ENCODE measurements at regions not wholly inside any gene's neighbourhood (a gene's known extent, or its start where the extent isn't known, plus 50 kb on each side); places are given as distances from the start of the nearest gene placed in this dataset.
"Not testable (repeated sequence)": the region's sequence is repeated elsewhere in the genome, so short reads cannot be mapped to it uniquely, and the experiment has no call there.

GRCh38 chr3:166423824-166424513, 586.7 kb upstream of the BCHE start:
- H3K27ac Mint-ChIP-seq, ATAC-seq, H3K36me3 Mint-ChIP-seq, H3K4me1 Mint-ChIP-seq, POLR2A ChIA-PET, DNase-seq, H3K4me3 Mint-ChIP-seq, H3K27me3 Mint-ChIP-seq: not testable (repeated sequence)
- H3K9me3 Mint-ChIP-seq: peaks cover 0 to 40% (median 10%) of the 10 kb centered on the region in 9 donors

DNA sequence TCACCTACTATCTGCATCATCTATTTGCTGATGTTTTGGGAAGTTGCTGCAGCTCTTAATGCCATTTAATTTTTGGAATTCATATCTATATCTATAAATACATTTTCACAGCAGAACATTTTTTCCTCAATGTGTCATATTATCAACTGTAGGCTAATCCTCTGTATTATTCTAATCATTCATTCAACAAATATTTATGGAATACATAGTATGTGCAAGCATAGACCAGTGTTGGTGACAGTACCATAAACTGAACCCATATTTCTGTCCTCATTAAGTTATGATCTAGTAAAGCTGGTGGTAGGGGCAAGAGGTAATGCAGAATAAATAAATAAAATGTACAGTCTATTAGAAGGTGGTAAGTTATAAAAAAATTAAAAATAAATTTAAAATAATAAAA, 585.3 kb upstream of the BCHE start:
- POLR2A ChIA-PET: no interaction called here
- ATAC-seq: no peak
- H3K4me1 Mint-ChIP-seq: no peaks in the 10 kb centered on the region

DNA sequence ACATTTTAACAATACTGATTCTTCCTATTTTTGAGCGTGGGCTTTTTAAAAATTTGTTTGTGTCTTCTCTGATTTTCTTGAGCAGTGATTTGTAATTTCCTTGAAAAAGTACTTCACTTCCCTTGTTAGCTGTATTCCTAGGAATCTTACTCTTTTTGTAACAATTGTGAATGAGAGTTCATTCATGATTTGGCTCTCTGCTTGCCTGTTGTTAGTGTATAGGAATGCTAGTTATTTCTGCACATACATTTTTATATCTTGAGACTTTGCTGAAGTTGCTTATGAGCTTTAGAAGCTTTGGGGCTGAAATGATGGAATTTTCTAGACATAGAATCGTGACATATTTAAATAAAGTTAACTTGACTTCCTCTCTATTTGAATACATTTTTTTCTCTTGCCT, 582.8 kb upstream of the BCHE start:
- H3K36me3 Mint-ChIP-seq: no peaks in the 10 kb centered on the region
- no peaks in the 10 kb centered on the region for H3K27me3 Mint-ChIP-seq
- no peak overlapping the region for H3K4me3 Mint-ChIP-seq
- DNase-seq (no peak), ATAC-seq (no peak)
- no peak overlapping the region for H3K27ac Mint-ChIP-seq
- H3K4me1 Mint-ChIP-seq: no peaks in the 10 kb centered on the region
- POLR2A ChIA-PET: no interaction called here
- H3K9me3 Mint-ChIP-seq: peaks cover 0 to 26% (median 6%) of the 10 kb centered on the region in 9 donors

More for the DNA sequence above, 585.3 kb upstream of the BCHE start:
- no peaks in the 10 kb centered on the region for H3K36me3 Mint-ChIP-seq
- DNase-seq: no peak
- peaks cover 0 to 39% (median 12%) of the 10 kb centered on the region in 9 donors for H3K9me3 Mint-ChIP-seq
- no peaks in the 10 kb centered on the region for H3K27me3 Mint-ChIP-seq
- no peak overlapping the region for H3K27ac Mint-ChIP-seq
- H3K4me3 Mint-ChIP-seq: no peak overlapping the region

DNA sequence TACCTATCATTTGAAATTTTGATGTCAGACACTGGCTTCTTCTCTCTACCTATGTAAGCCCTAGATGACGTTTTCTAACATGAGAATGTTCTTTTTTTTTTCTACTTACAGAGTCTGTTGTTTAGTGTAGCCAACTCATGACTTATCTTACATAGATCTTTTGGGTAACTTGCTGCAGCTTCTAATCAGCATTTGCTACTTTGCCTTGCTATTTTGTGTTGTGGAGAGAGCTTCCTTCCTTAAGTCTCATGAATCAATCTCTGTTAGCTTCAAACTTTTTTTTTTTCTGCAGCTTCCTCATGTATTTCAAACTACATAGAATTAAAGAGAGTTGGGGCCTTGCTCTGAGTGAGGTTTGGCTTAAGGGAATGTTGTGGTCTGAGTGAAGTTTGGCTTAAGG, 568.7 kb upstream of the BCHE start:
- Mint-ChIP-seq H3K27me3 (no peaks in the 10 kb centered on the region), H3K27ac (no peak overlapping the region), H3K9me3 (peaks cover 0 to 14% (median 3%) of the 10 kb centered on the region in 9 donors), H3K4me1 (no peaks in the 10 kb centered on the region), H3K36me3 (no peaks in the 10 kb centered on the region), H3K4me3 (no peak overlapping the region)
- DNase-seq: no peak
- ATAC-seq: no peak
- POLR2A ChIA-PET: no interaction called here

DNA sequence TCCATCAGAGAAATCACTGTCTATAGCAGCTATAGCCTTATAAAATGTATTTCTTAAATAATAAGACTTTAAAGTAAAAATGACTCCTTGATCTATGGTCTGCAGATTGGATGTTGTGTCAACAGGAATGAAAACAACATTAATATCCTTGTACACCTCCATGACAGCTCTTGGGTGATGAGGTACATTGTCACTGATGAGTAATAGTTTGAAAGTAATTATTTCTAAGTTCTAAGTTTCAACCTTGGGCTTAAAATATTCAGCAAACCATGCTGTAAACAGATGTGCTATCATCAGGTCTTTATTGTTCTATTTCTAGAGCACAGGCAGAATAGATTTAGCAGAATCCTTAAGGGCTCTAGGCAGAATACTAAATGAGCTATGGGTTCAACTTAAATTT, 568.2 kb upstream of the BCHE start:
- H3K27me3 Mint-ChIP-seq: no peaks in the 10 kb centered on the region
- ATAC-seq (no peak), DNase-seq (no peak)
- H3K27ac Mint-ChIP-seq: no peak overlapping the region
- no peaks in the 10 kb centered on the region for H3K36me3 Mint-ChIP-seq
- no peak overlapping the region for H3K4me3 Mint-ChIP-seq
- POLR2A ChIA-PET: no interaction called here
- H3K4me1 Mint-ChIP-seq: no peaks in the 10 kb centered on the region
- peaks cover 0 to 14% (median 3%) of the 10 kb centered on the region in 9 donors for H3K9me3 Mint-ChIP-seq

DNA sequence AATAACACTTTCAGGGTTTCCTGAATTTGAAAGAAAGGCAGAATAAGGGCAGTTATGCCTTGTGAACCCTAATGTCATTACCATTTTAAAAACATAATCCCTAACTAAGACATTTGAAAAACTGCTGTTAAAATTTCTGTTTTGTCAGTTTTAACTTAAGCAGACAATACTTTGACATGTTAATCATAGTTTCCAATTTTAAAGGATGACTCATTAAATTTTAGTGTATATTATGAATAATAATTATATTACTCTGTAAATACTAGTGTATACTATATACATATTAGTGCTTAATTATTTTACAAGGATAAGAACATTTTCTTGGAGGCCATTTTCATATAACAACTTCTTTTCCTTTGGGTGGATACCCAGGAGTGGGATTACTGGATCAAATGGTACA, 553.1 kb upstream of the BCHE start:
- H3K4me1 Mint-ChIP-seq: no peaks in the 10 kb centered on the region
- no peak overlapping the region for H3K4me3 Mint-ChIP-seq
- H3K9me3 Mint-ChIP-seq: peaks cover 0 to 31% (median 9%) of the 10 kb centered on the region in 9 donors
- DNase-seq (no peak), ATAC-seq (no peak)
- H3K36me3 Mint-ChIP-seq: no peaks in the 10 kb centered on the region
- POLR2A ChIA-PET: no interaction called here
- H3K27ac Mint-ChIP-seq: no peak overlapping the region
- no peaks in the 10 kb centered on the region for H3K27me3 Mint-ChIP-seq

DNA sequence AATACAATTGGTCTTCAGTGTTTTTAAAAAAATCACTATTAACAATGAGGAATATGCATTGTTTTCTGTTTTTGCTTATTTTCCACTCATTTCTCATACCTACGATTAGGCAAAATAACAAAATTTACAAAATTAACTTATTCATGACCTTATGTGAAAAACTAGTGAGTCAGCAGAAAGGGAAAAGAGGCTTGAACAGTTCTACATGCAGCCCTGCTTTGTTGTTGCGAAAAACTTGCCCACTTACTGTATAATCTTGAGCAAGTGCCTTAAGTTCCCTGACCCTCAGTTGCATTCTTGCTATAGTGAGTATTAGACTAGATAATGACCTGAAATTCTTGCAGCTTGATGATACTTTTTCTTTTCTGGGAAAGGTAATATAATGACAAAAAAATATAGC, 551.1 kb upstream of the BCHE start:
- Mint-ChIP-seq H3K27me3 (no peaks in the 10 kb centered on the region), H3K27ac (no peak overlapping the region), H3K9me3 (peaks cover 0 to 17% (median 4%) of the 10 kb centered on the region in 9 donors), H3K4me3 (no peak overlapping the region), H3K4me1 (no peaks in the 10 kb centered on the region), H3K36me3 (no peaks in the 10 kb centered on the region)
- POLR2A ChIA-PET: no interaction called here
- DNase-seq: no peak
- no peak for ATAC-seq

- H3K4me3 Mint-ChIP-seq: no peak overlapping the region
- H3K9me3 Mint-ChIP-seq: peaks cover 2 to 32% (median 14%) of the 10 kb centered on the region in 9 donors
- H3K36me3 Mint-ChIP-seq: no peaks in the 10 kb centered on the region
- no peak overlapping the region for H3K27ac Mint-ChIP-seq
- POLR2A ChIA-PET: no interaction called here
- no peaks in the 10 kb centered on the region for H3K4me1 Mint-ChIP-seq
- ATAC-seq (no peak), DNase-seq (no peak)
- H3K27me3 Mint-ChIP-seq: no peaks in the 10 kb centered on the region
Measured at GRCh38 chr3:166372571-166373106, 535.4 kb upstream of the BCHE start.

DNA sequence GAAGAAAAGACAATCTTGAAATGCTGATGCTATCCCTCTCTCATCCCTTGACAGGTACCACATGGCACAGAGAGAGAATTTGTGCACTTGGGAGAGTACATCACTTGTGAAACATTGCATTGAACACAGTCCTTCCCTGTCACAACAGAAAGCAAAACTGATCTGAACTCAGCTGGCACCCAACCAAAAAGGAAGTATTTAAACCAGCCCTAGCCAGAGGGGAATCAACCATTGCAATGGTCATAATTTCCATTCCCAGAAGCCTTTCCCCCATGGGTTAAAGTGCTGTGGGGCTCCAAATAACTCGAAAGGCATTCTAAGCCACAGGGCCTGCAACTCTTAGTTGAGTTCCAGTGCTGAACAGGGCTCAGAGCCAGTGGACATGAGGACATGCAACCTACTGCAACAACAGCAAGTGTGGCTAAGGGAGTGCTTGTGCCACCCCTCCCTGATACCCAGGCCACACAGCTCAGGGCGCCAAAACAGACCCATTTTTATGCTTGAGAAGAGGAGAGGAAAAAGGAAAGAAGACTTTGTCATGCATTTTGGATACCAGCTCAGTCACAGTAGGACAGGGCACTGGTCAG, 530.8 kb upstream of the BCHE start:
- Mint-ChIP-seq H3K27me3 (no peaks in the 10 kb centered on the region), H3K4me1 (no peaks in the 10 kb centered on the region), H3K4me3 (no peak overlapping the region), H3K36me3 (no peaks in the 10 kb centered on the region), H3K27ac (no peak overlapping the region), H3K9me3 (peaks cover 2 to 19% (median 12%) of the 10 kb centered on the region in 9 donors)
- DNase-seq: no peak
- no peak for ATAC-seq
- POLR2A ChIA-PET: no interaction called here

DNA sequence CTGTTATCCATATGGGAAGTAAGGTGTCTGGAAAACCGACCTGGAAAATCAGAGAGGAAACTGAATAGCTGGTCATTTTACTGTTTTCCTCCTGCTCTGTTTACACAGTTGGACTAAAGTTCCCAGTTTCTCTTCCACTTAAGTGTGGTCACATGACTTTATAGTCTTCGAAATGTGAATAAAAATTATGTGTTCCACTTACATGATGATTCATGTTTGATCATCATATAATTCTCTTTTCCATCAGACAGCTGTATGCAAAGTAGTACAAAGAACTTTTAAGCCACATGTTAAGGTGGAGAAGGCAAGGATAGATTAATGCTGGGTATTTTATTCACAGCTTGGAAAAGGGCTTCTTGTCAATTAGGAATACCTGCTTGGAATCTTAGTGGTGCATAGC, 525.5 kb upstream of the BCHE start:
- no peak overlapping the region for H3K4me3 Mint-ChIP-seq
- POLR2A ChIA-PET: no interaction called here
- DNase-seq (no peak), ATAC-seq (no peak)
- H3K27me3 Mint-ChIP-seq: no peaks in the 10 kb centered on the region
- H3K4me1 Mint-ChIP-seq: no peaks in the 10 kb centered on the region
- H3K9me3 Mint-ChIP-seq: peaks cover 0 to 11% (median 2%) of the 10 kb centered on the region in 9 donors
- no peaks in the 10 kb centered on the region for H3K36me3 Mint-ChIP-seq
- no peak overlapping the region for H3K27ac Mint-ChIP-seq

DNA sequence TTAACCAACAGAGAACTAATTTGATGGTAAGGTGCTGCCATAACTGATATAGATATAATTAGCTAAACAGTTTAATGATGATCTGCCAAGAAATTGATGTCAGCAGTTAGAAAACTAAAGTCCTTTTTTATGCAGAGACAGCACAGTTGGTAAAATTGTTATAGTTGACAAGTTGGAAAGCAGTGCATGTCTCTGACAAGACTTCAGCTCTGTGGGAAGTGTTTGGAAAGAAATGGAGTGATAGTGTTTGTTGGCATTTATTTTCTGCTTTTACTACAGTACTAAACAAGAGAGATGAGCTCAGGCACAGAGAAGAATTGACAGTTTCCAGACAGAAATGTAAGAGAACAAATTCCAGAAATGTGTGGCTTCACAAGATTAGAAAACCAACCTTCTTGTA, 523.5 kb upstream of the BCHE start:
- no peak overlapping the region for H3K4me3 Mint-ChIP-seq
- POLR2A ChIA-PET: no interaction called here
- no peaks in the 10 kb centered on the region for H3K27me3 Mint-ChIP-seq
- no peak overlapping the region for H3K27ac Mint-ChIP-seq
- ATAC-seq: no peak
- no peaks in the 10 kb centered on the region for H3K36me3 Mint-ChIP-seq
- DNase-seq: no peak
- H3K4me1 Mint-ChIP-seq: no peaks in the 10 kb centered on the region
- H3K9me3 Mint-ChIP-seq: peaks cover 0 to 21% (median 5%) of the 10 kb centered on the region in 9 donors

- H3K27ac Mint-ChIP-seq: no peak overlapping the region
- POLR2A ChIA-PET: no interaction called here
- ATAC-seq (no peak), DNase-seq (no peak)
- no peaks in the 10 kb centered on the region for H3K27me3 Mint-ChIP-seq
- no peaks in the 10 kb centered on the region for H3K36me3 Mint-ChIP-seq
- peaks cover 2 to 41% (median 23%) of the 10 kb centered on the region in 9 donors for H3K9me3 Mint-ChIP-seq
- no peak overlapping the region for H3K4me3 Mint-ChIP-seq
- no peaks in the 10 kb centered on the region for H3K4me1 Mint-ChIP-seq
Measured at GRCh38 chr3:166351461-166351860, 514.2 kb upstream of the BCHE start.

- DNase-seq: no peak
- no peaks in the 10 kb centered on the region for H3K36me3 Mint-ChIP-seq
- POLR2A ChIA-PET: no interaction called here
- no peaks in the 10 kb centered on the region for H3K27me3 Mint-ChIP-seq
- ATAC-seq: no peak
- no peak overlapping the region for H3K4me3 Mint-ChIP-seq
- H3K9me3 Mint-ChIP-seq: peaks cover 2 to 19% (median 10%) of the 10 kb centered on the region in 9 donors
- no peak overlapping the region for H3K27ac Mint-ChIP-seq
- H3K4me1 Mint-ChIP-seq: no peaks in the 10 kb centered on the region
Measured at GRCh38 chr3:166340604-166341266, 503.5 kb upstream of the BCHE start.

Data from naive thymus-derived CD8-positive, alpha-beta T cell (primary cell).